DMS53 (cell line): ENCODE measurements at regions not wholly inside any gene's neighbourhood (a gene's known extent, or its start where the extent isn't known, plus 50 kb on each side); places are given as distances from the start of the nearest gene placed in this dataset.

Experiments used
- DNase-seq: peaks from one replicate; lab custom pipeline; 2025; lab: John Stamatoyannopoulos, UW

DNA sequence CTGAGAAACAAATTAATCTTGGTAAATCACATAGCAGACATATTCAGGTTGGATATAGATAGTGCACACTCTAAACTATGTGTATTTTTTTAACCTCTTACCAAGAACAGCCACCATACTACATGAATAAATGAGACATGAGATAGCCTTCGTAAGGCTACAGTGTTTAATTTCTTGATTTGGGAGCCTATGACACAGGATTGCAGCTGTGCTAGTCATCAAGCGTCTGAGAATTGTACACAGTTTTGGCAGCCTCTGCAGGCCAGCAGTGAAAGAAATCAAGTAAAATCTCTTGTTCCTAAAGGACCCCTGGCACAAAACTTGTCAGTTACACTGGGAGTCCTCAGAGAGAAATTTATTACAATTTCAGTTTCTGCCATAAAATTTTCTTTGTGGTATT is 236.1 kb downstream of the C12orf50 start:
- no peak for DNase-seq

DNA sequence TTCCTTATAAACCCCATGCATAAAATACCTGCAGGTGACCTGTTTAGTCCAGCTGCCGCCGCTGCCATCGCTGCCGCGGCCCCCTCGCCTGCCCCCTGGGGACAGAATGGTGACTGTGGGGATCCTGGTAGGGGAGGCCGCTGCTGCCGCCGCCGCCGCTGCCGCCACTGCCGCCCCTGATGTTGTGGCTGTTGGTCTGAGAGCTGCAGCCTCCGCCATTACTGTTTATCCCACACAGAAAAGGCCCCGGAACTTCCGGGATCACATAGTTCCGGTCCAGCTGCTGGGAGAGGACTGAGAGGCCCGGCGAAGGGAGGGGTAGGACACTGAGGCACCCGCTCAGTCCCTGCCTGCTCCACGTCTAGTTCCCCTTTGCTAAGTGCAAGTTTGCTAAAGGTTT is 244.9 kb downstream of the C12orf50 start:
- no peak for DNase-seq

DNA sequence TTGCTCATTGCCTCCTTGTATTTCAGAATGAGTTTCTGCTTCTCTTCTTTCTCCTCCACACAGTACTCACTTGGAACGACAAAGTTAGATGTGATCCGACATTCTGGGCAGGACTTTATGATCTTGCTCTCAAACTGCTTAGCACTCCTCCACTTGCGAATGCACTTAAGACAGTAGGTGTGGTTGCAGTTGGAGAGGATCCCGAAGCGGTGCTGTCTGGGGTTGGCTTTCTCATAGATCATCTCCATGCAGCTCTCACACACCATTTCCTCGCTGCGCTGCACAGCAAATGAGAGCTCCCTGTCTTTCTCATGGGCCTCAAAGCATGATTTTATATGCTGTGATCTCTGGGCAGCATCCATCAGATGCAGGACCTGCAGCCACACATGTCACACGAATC is 245.7 kb downstream of the C12orf50 start:
- DNase-seq: no peak

DNA sequence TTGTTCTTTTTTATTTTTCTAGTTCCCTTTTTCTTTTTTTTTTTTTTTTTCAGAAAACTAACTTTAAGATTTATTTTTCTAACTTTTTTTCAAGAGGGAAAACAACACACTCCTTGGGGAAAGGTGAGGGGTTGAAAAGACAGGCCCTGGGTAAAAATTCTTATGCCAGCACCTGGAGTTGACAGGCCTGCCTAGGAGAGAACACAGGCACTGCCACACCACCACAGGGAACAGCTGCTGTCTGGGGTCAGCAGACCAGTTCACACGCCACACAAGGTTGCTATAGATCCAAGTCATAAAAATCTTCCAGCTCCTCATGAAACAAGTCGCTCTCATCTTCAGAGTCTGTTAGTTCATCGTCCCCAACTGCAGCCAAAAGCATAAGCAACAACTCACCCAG is 246.4 kb downstream of the C12orf50 start:
- DNase-seq: no peak

DNA sequence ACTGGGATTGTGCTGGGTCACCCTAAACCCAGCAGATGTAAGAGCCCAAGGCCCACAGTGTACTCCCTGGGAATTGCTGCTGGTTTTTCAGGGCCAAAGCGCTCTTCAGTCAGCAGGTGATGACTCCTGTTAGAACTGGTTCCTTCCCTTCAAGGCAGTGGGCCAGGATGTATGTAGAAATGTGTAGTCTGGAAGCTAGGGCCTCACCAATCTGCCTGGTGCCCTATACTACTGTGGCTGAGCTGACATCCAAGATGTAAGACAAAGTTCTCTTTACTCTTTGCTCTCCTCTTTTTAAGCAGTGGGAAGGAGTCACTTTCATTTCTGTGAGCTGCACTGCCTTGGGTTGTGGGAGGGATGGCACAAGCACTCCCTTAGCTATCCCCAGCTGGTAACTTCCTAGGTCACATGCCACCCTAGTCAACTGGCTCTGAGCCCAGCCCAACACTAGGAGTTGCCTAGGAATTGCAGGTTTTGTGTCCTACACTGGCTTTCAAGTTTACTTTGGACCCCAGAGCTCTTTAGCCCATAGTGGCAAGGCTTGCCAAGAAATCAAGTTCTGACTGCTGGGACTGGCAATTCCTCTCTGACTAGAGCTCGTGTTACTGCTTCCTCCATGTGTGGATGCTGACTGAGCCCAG is 249.2 kb downstream of the C12orf50 start:
- peak; percentile 70 for DNase-seq

DNA sequence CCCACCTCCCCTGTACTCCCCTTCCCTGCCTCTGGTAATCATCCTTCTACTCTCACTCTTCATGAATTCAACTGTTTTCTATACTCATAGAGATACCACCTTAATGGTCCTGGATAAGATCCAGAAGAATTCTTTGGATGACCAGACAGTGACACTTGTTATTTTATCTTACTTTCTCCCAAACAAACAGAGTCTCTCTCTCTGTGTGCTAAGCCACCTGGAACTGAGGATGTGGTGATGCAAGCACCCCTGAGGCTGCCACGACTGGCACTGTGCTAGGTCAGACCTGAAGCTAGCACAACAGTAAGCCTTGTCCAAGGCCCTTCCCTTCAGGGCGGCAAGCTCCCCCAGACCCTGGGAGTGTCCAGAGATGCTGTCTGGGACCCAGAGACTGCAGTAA is 250.2 kb downstream of the C12orf50 start:
- DNase-seq: peak; percentile 76

DNA sequence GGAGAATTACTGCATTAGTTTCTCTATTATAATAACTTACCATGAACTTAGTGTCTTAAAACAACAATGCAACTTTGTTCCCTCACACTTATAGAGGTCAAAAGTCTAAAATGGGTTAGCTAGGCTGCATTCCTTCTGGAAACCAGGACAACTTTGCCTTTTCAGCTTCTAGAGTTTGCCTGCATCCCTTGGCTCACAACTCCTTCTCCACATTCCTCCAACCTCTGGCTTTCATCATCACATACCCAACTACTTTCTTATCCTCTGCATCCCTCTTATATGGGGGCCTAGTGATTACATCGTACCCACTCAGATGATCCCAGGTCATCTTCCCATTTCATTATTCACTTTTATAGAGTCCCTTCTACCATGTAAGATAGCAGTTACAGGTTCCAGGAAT is 251.1 kb downstream of the C12orf50 start:
- DNase-seq: no peak

DNA sequence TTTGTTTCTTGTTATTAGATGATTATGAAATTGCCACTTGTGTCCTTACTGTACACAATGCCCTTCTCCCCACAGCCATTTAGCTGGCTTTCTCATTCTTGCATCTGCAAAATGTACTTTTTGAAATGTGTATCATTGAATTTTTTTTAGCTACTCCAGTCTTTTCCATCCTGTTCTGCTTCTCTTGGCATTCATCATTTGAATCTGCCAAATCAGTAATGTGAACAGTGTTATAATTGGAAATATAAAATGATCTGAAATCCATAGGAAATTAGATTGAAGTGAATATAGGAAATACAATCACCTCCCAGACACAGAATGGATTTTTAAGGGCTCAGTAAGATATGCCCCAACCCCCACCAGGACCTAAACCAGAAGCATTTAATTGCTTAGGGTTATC is 253.4 kb downstream of the C12orf50 start:
- DNase-seq: no peak

DNA sequence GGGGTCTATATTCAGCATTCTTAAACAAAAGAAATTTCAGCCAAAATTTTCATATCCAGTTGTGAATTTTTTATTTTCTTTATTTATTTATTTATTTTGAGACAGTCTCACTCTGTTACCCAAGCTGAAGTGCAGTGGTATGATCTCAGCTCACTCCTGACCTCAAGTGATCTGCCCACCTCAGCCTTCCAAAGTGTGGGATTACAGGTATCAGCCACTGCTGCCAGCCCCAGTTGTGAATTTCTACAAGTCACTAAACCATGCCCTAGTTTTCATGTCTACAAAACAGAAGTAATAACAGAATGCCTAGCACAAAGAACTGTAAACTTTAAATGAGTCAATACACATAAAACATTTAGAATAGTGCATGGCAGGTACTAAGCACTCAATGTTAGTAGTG is 254.2 kb downstream of the C12orf50 start:
- DNase-seq: no peak

DNA sequence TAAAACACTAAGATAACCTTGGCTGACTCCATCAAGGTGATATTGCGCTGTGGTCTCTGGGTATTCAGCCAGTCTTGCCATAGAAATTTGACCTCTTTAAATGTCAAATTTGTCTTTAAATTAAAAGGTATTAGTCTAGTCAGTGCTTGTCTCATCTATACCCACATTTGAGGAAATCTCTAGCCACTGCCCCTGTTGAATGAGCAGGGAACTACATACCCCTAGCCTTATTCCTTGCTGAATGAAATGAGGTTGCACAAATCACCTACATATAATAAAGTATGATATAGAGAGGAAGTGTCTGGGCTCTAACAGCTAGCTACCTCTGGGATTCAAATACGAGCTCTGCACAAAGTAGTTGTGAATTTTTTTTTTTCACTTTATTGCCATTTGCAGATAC is 256.8 kb downstream of the C12orf50 start:
- DNase-seq: no peak

DNA sequence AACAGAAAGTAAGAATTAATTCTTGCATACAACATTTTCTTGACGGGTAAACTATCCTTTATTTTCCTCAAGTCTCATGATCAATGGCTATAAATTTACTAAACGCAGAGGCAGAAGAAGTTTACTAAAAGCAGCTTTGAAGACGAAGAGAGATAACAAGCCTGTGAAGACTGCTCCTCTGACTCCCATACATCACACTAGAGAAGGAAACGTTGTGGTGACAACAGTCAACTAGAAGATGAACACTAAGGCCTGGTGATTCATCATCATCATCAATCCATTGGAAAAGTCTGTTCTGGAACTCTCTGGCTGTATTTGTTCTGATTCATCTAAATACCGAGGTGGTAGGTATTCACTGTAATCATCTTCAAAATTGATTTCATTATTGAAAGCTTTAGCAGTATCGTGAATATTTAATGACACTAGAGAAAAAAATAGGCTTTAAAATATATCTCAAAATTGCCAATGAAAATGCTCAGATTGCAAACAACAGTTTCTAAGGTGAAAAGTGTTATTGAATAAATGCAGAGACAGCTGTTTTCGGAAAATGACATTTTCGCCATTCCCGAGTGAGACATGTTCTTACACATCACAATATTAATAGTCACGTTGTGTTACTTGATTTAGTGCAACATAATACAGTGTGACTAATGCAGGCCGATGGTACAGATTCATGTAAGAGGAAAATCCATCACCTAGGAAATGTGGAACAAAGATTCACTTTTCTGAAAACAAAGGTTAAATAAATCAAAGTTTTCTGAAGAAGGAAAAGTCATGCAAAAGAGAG is 260.5 kb downstream of the C12orf50 start:
- no peak for DNase-seq

DNA sequence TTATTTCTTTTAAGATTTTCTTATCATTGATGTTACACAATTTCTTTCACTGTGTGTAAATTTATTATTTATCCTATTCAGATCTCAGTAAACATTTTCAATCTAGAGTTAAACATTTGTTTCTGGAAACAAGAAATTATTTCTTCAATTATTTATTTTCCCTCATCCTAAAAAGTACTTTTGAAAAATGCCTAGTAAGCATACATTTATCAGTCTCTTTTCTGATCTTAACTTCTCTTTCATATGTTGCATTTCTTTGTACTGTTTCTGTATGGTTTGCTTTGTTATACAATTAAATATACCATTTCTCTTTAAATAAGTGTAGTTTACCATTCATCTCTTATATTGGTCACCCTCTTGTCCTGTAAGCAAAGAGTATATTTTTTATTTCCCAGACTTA is 263.2 kb downstream of the C12orf50 start:
- DNase-seq: no peak

DNA sequence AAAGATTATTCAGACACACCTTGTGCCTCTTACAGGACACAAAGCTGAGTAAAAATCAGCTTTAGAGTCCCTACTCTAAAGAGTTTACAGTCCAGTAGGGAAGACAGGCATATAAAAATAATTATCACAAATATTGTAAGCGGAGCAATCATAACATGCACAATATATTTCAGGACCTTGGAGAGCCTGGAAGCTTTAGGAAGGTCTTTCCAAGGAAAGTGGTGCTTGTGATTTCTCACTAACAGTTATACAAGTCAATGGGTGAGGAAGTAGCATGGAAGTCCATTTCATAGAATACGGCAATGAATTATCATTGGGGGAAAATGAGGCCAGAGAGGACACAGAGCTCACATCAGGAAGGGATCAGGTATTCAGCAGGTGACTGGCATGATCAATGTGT is 268.3 kb downstream of the C12orf50 start:
- no peak for DNase-seq

DNA sequence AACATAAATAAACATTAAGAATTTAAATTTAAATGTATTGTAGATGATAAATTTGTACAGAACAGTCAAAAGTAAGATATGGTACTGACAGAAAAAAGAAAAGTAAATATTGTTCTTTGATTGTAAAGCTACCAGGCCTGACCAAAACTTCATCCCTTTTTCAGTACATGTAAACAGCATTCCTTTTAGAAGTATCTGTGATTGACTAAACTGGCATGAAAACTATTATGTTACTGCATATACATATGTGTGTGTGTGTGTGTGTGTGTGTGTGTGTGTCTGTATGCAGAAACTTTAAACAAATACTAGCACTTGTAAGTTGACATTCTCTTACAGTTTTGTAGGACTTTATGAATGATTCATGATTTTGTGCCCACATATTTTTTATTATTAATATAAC is 270.9 kb downstream of the C12orf50 start:
- DNase-seq: no peak

DNA sequence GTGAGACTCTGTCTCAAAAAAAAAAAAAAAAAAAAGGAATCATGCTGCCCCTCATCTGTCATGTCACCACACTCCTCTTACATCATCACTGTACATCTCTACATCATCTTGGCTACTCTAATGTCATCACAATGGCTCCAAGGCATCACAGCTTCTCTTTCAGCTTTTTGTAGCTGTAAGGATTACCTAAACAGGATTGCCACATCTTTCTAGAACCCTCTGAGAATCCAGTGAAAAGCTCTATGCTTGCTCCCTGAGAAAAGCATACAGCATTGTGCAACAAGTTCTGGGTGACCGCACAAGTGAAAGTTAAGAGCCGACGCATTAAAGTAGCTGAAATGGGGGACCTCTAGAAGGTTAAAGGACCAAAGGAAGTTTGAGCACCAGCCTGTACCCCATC is 272.5 kb downstream of the C12orf50 start:
- no peak for DNase-seq

DNA sequence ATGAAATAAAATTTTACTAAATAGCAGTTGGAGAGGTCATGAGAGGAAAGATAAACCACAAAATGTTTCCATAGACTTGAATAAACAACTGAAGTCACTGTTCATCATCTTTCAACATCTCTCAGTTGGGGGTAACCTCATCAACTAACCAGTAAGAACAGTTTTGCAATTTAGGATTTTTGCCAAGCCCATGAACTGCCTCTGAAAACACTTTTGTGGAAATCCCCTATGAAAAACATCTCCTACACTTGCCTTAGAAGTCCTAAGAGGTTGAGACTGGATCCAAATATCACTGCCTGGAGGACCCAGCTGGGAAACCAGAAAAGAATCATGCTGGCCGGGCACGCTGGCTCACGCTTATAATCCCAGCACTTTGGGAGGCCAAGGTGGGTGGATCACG is 273.1 kb downstream of the C12orf50 start:
- no peak for DNase-seq

DNA sequence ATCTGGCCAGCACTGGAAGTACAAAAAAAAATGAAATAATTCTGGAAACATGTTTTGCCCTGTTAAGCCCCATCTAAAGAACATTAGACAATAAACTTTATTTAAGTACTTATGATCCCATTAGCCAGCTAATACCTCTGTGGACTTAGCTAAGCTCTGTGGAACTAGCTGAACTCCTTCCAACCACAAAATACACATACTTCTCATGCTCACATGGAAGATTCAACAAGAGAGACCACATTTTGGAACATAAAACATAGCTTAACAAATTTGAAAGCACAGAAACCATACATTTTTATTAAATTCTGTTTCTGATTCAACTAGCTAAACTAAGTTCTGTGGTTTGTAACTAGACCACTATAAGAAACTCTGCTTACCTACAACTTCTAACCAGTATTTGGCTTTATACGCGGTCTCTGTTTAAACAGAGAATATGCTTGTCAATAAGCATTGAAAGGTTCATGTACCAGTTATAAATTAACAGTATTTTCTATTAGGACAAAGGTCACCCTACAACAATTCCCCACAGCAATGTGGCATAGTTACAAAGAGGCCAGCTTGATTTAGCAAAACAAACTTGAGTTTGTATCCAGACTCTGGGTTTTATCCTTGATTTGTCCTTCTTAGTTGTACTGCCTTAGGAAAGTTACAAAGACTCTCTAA is 300.1 kb downstream of the C12orf50 start:
- DNase-seq: peak; percentile 57

DNA sequence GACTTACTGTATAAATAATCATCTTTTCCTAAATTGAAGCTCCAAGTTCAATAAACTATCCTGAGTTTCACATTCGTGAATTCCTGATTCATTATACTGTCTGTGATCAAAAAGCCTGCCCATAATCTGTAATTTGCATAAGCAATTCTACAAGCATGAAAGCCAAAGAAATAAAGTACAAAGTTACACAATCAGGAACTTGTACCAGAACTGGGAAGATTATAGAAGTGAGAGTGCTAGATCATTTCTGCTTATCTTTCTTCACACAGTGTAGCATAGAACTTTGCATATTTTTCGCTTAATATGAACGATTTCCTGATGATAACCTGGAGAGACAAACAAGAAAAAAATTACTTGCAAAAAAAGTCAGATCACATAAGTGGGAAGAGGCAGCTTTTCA is 308.2 kb downstream of the C12orf50 start:
- no peak for DNase-seq

DNA sequence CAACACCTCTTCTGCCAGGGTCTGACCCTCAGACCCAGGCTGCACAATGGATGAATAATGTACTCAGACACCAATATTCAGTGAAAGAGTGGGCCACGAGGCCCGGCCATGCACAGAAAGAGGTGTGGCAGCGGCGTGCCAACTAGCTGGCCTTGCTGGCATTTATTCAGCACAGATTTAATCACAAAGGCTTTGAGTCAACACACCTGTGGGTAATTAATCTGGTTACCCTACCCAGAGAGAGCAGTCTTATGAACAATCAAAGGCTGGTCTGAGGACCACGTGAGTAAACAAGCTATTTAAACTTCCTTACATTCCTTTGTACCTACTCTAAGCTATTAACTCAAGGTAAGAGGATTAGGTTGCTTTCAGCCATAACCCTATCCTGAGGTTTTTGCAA is 324.8 kb downstream of the C12orf50 start:
- no peak for DNase-seq

DNA sequence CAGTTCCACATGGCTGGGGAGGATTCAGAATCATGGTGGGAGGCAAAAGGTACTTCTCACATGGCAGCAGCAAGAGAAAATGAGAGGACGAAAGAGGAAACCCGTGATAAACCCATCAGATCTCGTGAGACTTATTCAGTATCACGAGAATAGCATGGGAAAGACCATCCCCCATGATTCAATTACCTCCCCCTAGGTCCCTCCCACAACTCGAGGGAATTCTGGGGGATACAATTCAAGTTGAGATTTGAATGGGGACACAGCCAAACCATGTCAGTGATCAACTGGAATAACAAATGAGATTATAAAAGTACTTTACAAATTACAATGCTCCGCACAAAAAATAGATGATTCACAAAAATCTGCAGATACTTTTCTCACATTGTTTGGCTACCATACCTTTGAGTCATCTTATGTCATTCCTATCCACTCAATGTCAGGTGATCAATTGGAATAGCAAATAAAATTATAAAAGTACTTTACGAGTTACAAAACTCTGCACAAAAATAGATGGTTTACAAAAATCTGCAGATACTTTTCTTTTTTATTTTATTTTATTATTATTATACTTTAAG is 338.9 kb downstream of the C12orf50 start:
- DNase-seq: no peak

DNA sequence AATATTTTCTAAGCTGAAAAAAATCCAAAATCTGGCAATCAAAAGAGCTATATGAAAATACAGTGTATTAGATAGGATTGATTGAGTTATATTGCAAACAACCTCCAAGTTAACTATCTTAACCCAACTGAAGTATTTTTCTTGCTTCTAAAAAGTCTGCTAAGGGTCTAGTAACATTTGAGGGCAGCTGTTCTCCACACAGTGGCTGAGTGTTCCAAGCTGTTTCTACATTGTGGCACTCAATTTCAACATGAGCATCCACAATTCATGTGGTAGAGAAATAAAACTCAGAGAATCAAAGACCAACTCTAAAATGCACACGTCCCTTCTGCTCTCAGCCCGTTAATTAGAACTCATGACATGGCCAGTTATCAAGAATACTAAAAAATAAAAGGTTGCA is 340.0 kb downstream of the C12orf50 start:
- no peak for DNase-seq

DNA sequence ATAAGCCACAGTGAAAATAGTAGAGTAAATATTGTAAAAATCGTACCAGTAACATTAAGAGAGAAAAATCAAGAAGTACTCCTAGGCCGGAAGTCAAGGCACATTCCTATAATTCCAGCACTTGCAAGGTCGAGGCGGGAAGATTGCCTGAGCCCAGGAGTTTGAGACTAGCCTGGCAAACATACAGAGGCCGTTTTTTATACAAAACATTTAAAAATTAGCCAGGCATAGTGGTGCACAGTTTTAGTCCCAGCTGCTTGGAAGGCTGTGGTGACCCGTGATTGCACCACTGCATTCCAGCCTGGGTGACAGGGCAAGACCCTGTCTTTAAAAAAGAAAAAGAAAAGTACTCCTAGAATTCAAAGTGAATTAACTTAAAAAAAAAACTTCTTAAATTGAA is 341.8 kb downstream of the C12orf50 start:
- DNase-seq: no peak

DNA sequence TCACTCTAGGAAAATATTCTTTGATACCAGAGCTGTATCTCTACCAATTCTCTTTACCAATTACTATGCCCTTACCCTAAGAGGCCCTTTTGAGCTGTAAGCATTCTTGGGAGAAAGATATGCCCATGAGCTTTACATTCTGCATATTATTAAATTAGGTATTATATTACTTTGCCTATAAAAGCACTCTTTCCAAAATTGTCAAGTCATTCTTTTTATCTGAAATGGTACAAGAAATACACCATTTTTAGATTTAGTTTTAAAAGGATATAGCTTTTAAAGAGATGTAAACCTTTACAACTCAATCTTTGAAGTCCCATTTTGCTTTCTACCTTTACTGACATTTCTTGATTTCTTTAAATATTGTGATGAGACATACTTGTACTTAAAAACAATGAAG is 343.5 kb downstream of the C12orf50 start:
- no peak for DNase-seq
